RWPE2 (cell line): ENCODE measurements at regions not wholly inside any gene's neighbourhood (a gene's known extent, or its start where the extent isn't known, plus 50 kb on each side); places are given as distances from the start of the nearest gene placed in this dataset.

Source experiments
- ATAC-seq: fragments of 200-7000 bp; cut with Tn5 transposase; 3 replicates; pipeline ENCODE4 v1.9.1; 2021; ENCODE audit warnings: low read depth
- DNase-seq: peaks from one replicate; pipeline ENCODE4 v3.0.0-alpha.2; 2020; ENCODE audit warnings: low spot score
- H3K27ac ChIP-seq: fragments of 450-650 bp; 2 replicates; pipeline ENCODE4 v1.5.1; 2017; ENCODE audit warnings: mild to moderate bottlenecking; ENCODE audit not compliant: poor library complexity, severe bottlenecking
- H3K27me3 ChIP-seq: fragments of 250-450 bp; sonication (Bioruptor Pico); 2 replicates; pipeline ENCODE4 v1.5.1; 2021; ENCODE audit warnings: mild to moderate bottlenecking, moderate library complexity; ENCODE audit not compliant: insufficient read depth, poor library complexity, severe bottlenecking
- H3K36me3 ChIP-seq: fragments of 250-450 bp; sonication (Bioruptor Pico); 2 replicates; pipeline ENCODE4 v1.5.1; 2020; ENCODE audit warnings: low read depth, mild to moderate bottlenecking, moderate library complexity
- H3K4me1 ChIP-seq: fragments of 250-450 bp; sonication (Bioruptor Pico); 2 replicates; pipeline ENCODE4 v1.5.1; 2021; ENCODE audit warnings: mild to moderate bottlenecking, moderate library complexity; ENCODE audit not compliant: insufficient read depth, poor library complexity, severe bottlenecking
- H3K4me3 ChIP-seq: fragments of 250-450 bp; sonication (Bioruptor Pico); 2 replicates; pipeline ENCODE4 v1.5.1; 2021; ENCODE audit warnings: mild to moderate bottlenecking, moderate library complexity; ENCODE audit not compliant: severe bottlenecking
- H3K9me3 ChIP-seq: fragments of 250-450 bp; sonication (Bioruptor Pico); 2 replicates; pipeline ENCODE4 v1.5.1; 2021; ENCODE audit warnings: mild to moderate bottlenecking, moderate library complexity; ENCODE audit not compliant: severe bottlenecking
- CTCF ChIP-seq: fragments of 450-650 bp; IDR thresholded peaks from one replicate; pipeline ENCODE4 v1.5.1; 2017; ENCODE audit warnings: mild to moderate bottlenecking, moderate library complexity; ENCODE audit not compliant: poor library complexity, severe bottlenecking

GRCh38 chr16:85330694-85331188 lies 218.5 kb upstream of the CIBAR2 start:
- ATAC-seq: peak; percentile 75
- H3K4me1 ChIP-seq: peaks cover 11% of the 10 kb centered on the region
- H3K27me3 ChIP-seq: no peaks in the 10 kb centered on the region
- no peak overlapping the region for H3K4me3 ChIP-seq
- H3K36me3 ChIP-seq: no peaks in the 10 kb centered on the region
- peak; percentile 50 for TF ChIP-seq CTCF
- no peaks in the 10 kb centered on the region for H3K9me3 ChIP-seq
- DNase-seq: no peak
- H3K27ac ChIP-seq: no peak overlapping the region

DNA sequence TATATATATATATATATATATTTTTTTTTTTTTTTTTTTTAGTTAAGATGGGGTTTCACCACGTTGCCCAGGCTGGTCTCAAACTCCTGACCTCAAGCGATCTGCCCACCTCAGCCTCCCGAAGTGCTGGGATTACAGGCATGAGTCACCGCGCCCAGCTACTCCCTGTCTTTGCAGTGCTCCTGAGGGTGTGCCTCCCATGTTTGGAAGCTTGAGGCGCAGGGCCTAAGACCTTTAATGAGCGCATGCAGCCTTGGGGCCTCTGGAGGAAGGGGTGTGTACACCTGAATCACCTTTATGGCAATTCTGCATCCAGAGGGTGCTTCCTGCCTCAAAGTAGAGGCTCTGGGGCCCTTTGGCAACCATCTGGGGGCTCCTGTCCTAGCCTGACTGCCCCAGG lies 219.4 kb upstream of the CIBAR2 start:
- no peaks in the 10 kb centered on the region for H3K36me3 ChIP-seq
- ATAC-seq: peak; percentile 72
- H3K9me3 ChIP-seq: no peaks in the 10 kb centered on the region
- H3K27me3 ChIP-seq: no peaks in the 10 kb centered on the region
- H3K4me1 ChIP-seq: peaks cover 11% of the 10 kb centered on the region
- no peak overlapping the region for H3K27ac ChIP-seq
- H3K4me3 ChIP-seq: no peak overlapping the region
- TF ChIP-seq CTCF: no peak
- peak; percentile 85 for DNase-seq

GRCh38 chr16:85332175-85332574 lies 219.9 kb upstream of the CIBAR2 start:
- TF ChIP-seq CTCF: no peak
- DNase-seq (no peak), ATAC-seq (no peak)
- no peaks in the 10 kb centered on the region for H3K36me3 ChIP-seq
- peaks cover 11% of the 10 kb centered on the region for H3K4me1 ChIP-seq
- no peaks in the 10 kb centered on the region for H3K27me3 ChIP-seq
- H3K27ac ChIP-seq: no peak overlapping the region
- no peak overlapping the region for H3K4me3 ChIP-seq
- H3K9me3 ChIP-seq: no peaks in the 10 kb centered on the region

- peaks cover 11% of the 10 kb centered on the region for H3K4me1 ChIP-seq
- H3K9me3 ChIP-seq: no peaks in the 10 kb centered on the region
- no peak overlapping the region for H3K27ac ChIP-seq
- no peak overlapping the region for H3K4me3 ChIP-seq
- H3K27me3 ChIP-seq: no peaks in the 10 kb centered on the region
- no peak for ATAC-seq
- TF ChIP-seq CTCF: no peak
- no peaks in the 10 kb centered on the region for H3K36me3 ChIP-seq
- no peak for DNase-seq
Observed at GRCh38 chr16:85333337-85333736, 221.1 kb upstream of the CIBAR2 start.

GRCh38 chr16:85333744-85334640 lies 221.7 kb upstream of the CIBAR2 start:
- DNase-seq (no peak), ATAC-seq (no peak)
- Histone ChIP-seq H3K4me3 (no peak overlapping the region), H3K27ac (no peak overlapping the region), H3K4me1 (peaks cover 11% of the 10 kb centered on the region), H3K9me3 (no peaks in the 10 kb centered on the region), H3K27me3 (no peaks in the 10 kb centered on the region), H3K36me3 (no peaks in the 10 kb centered on the region)
- TF ChIP-seq CTCF: no peak
